Endothelial cell of umbilical vein (primary cell): ENCODE measurements at regions not wholly inside any gene's neighbourhood (a gene's known extent, or its start where the extent isn't known, plus 50 kb on each side); places are given as distances from the start of the nearest gene placed in this dataset.

Experiments used
- BruUV-seq: library from RNA; stranded (reverse); fragments of 400-500 nt; replicated peaks from 2 replicates; lab custom pipeline; 2021; lab: Mats Ljungman, UMichigan
- CTCF ChIA-PET: fragments of 300-600, 350-600 bp; sonication (Branson Sonifier 250); formaldehyde crosslinking; loops from one replicate; lab custom pipeline; 2021; ENCODE audit warnings: antibody characterized with exemption, inconsistent platforms; lab: Charles Lee
- POLR2A ChIA-PET: fragments of 300-600, 350-600 bp; sonication (Branson Sonifier 250); formaldehyde crosslinking; loops from one replicate; lab custom pipeline; 2021; ENCODE audit warnings: antibody characterized with exemption, inconsistent platforms; lab: Charles Lee
- DNase-seq: peaks from one replicate; pipeline ENCODE4 v3.0.0-alpha.2; 2011; ENCODE audit warnings: low read depth, low spot score
- FAIRE-seq: peaks from 2 replicates; lab custom pipeline; 2011; peaks lifted over from hg19 to GRCh38; lab: Jason Lieb, UNC
- H2AFZ ChIP-seq: 2 replicates; pipeline ENCODE4 v1.6.0; 2012; ENCODE audit warnings: low read depth, low read length, control low read depth, inconsistent platforms
- H3K27ac ChIP-seq: 2 replicates; pipeline ENCODE4 v1.5.1; 2011; ENCODE audit warnings: low read depth, mild to moderate bottlenecking, control low read depth, low read length, moderate library complexity; ENCODE audit not compliant: insufficient read depth
- H3K27me3 ChIP-seq, 2 experiments: 2 replicates each; pipeline versions ENCODE4 v1.6.0 to v1.6.1; 2011; ENCODE audit warnings: low read length in 2 of 2, mixed read lengths in 1 of 2; ENCODE audit not compliant: control insufficient read depth in 2 of 2, insufficient read depth in 2 of 2
- H3K36me3 ChIP-seq, 2 experiments: 2 replicates in 1 of 2; 3 replicates in 1 of 2; pipeline ENCODE4 v1.5.1; 2011; ENCODE audit warnings: low read length in 2 of 2, mild to moderate bottlenecking in 1 of 2, moderate library complexity in 1 of 2; ENCODE audit not compliant: control insufficient read depth in 2 of 2, insufficient read depth in 2 of 2; ENCODE audit errors: extremely low read depth in 1 of 2
- H3K4me1 ChIP-seq: 3 replicates; pipeline ENCODE4 v1.5.1; 2011; ENCODE audit warnings: mild to moderate bottlenecking, low read length; ENCODE audit not compliant: control insufficient read depth, insufficient read depth; ENCODE audit errors: extremely low read depth
- H3K4me2 ChIP-seq: 2 replicates; pipeline ENCODE4 v1.6.1; 2011; ENCODE audit warnings: low read length, control low read depth, mixed read lengths; ENCODE audit not compliant: insufficient read depth
- H3K4me3 ChIP-seq, 3 experiments: fragments of 200-600 bp in 1 of 3; sonication (generic), shearing (Covaris generic) in 1 of 3; replicated peaks in 1 of 3; 2 replicates each; pipeline ENCODE4 v1.5.1; 2011 to 2016; ENCODE audit warnings: control low read depth in 3 of 3, low read length in 3 of 3, mild to moderate bottlenecking in 2 of 3, inconsistent platforms in 1 of 3, low read depth in 1 of 3, moderate library complexity in 1 of 3; ENCODE audit not compliant: insufficient read depth in 1 of 3
- H3K79me2 ChIP-seq: 2 replicates; pipeline ENCODE4 v1.6.0; 2012; ENCODE audit warnings: low read length, inconsistent platforms; ENCODE audit not compliant: control insufficient read depth, insufficient read depth
- H3K9ac ChIP-seq: replicated peaks from 2 replicates; pipeline ENCODE3; 2011; ENCODE audit warnings: low read length, control low read depth; ENCODE audit not compliant: insufficient read depth; ENCODE audit errors: extremely low read depth
- H3K9me1 ChIP-seq: replicated peaks from 3 replicates; pipeline ENCODE4 v1.6.0; 2011; ENCODE audit warnings: mild to moderate bottlenecking, low read length; ENCODE audit not compliant: control insufficient read depth, insufficient read depth; ENCODE audit errors: extremely low read depth
- H3K9me3 ChIP-seq: replicated peaks from 2 replicates; pipeline ENCODE4 v1.5.1; 2012; ENCODE audit warnings: low read length, inconsistent platforms; ENCODE audit not compliant: control insufficient read depth, insufficient read depth
- H4K20me1 ChIP-seq: replicated peaks from 2 replicates; pipeline ENCODE3; 2011; ENCODE audit warnings: mild to moderate bottlenecking, low read length; ENCODE audit not compliant: control insufficient read depth, insufficient read depth; ENCODE audit errors: extremely low read depth
- EZH2 ChIP-seq: IDR thresholded peaks from 2 replicates; pipeline ENCODE4 v1.6.1; 2012; ENCODE audit warnings: borderline replicate concordance, low read depth, mild to moderate bottlenecking, moderate library complexity, low read length, inconsistent platforms; ENCODE audit not compliant: severe bottlenecking
- FOS ChIP-seq: IDR thresholded peaks from 2 replicates; pipeline ENCODE4 v1.6.1; 2011; ENCODE audit warnings: mild to moderate bottlenecking, low read length, moderate library complexity, borderline replicate concordance; ENCODE audit not compliant: insufficient read depth
- GATA2 ChIP-seq: IDR thresholded peaks from 2 replicates; pipeline ENCODE4 v1.7.0; 2011; ENCODE audit warnings: low read depth, mild to moderate bottlenecking, moderate library complexity, mixed read lengths, low read length; ENCODE audit not compliant: insufficient read length, insufficient read depth
- JUN ChIP-seq: IDR thresholded peaks from 2 replicates; pipeline ENCODE4 v1.6.1; 2011; ENCODE audit warnings: borderline replicate concordance, low read depth; ENCODE audit not compliant: insufficient read length, insufficient read depth
- MYC ChIP-seq: IDR thresholded peaks from one replicate; pipeline ENCODE4 v1.6.1; 2011; ENCODE audit warnings: mild to moderate bottlenecking, low read depth, low read length
- POLR2A ChIP-seq: IDR thresholded peaks from 2 replicates; pipeline ENCODE4 v1.6.1; 2012; ENCODE audit warnings: low read depth, mild to moderate bottlenecking, control low read depth, low read length
- POLR2AphosphoS5 ChIP-seq: IDR thresholded peaks from 2 replicates; pipeline ENCODE4 v1.6.1; 2012; ENCODE audit warnings: low read depth, mild to moderate bottlenecking, control low read depth, low read length, moderate library complexity; ENCODE audit not compliant: insufficient read depth
- dilution Hi-C: fragments of 300-500 bp; cut with MboI; formaldehyde crosslinking; loops from one replicate; pipeline ENCODE4 v1.15.0; 2019; ENCODE audit warnings: low sequenced_read_pairs; ENCODE audit not compliant: extremely low pct_ligation_motif_present
- intact Hi-C: fragments of 100-400 bp; cut with micrococcal nuclease; formaldehyde crosslinking; loops from one replicate; pipeline ENCODE4 v1.10.0; 2022
- TF ChIP-seq, protein P1 (sequence below), 2 donors: IDR thresholded peaks; 1 replicate in 1 of 2; 2 replicates in 1 of 2; pipeline ENCODE4 v1.5.1; 2011; ENCODE audit warnings: low read length in 2 of 2, mild to moderate bottlenecking in 2 of 2, moderate library complexity in 2 of 2, control low read depth in 1 of 2, inconsistent platforms in 1 of 2, low read depth in 1 of 2; ENCODE audit not compliant: insufficient read depth in 1 of 2; ENCODE audit errors: extremely low read depth in 1 of 2
- TF ChIP-seq, protein P2 (sequence below): IDR thresholded peaks from 2 replicates; pipeline ENCODE4 v1.6.1; 2011; ENCODE audit not compliant: insufficient read depth, insufficient read length

DNA sequence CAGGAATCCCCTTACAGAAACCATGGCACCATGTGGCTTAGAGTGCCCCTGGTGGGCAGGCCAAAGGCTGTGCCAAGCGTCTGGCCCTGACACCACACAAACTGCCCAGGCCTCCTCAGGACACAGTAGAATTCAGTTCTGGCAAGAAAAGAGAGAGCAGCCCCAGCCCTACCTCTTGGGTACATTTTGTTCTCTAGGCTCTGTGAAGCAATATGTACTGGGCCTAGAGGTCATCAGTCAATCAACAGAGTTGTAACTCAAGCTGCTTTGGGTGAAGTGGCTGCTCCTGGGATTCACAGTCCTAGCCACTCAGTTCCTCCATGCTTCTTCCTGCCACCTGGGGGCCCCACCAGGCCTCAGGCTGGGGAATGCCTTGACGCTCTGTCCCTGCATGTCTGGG, 158.1 kb upstream of the MAMLD1 start:
- no peak for FAIRE-seq
- H3K4me1 ChIP-seq: peaks cover 11% of the 10 kb centered on the region
- no peak overlapping the region for H3K27ac ChIP-seq
- no peaks in the 10 kb centered on the region for H3K79me2 ChIP-seq
- dilution Hi-C loops (no loop called here), intact Hi-C loops (loop anchor here (10.0 kb wide), 1 partner anchor 50 kb away; no protein-coding TSS in a partner anchor)
- TF ChIP-seq MYC (no peak), GATA2 (no peak), JUN (no peak), POLR2A (no peak), EZH2 (no peak), FOS (no peak), POLR2AphosphoS5 (no peak)
- TF ChIP-seq, protein P1, sequence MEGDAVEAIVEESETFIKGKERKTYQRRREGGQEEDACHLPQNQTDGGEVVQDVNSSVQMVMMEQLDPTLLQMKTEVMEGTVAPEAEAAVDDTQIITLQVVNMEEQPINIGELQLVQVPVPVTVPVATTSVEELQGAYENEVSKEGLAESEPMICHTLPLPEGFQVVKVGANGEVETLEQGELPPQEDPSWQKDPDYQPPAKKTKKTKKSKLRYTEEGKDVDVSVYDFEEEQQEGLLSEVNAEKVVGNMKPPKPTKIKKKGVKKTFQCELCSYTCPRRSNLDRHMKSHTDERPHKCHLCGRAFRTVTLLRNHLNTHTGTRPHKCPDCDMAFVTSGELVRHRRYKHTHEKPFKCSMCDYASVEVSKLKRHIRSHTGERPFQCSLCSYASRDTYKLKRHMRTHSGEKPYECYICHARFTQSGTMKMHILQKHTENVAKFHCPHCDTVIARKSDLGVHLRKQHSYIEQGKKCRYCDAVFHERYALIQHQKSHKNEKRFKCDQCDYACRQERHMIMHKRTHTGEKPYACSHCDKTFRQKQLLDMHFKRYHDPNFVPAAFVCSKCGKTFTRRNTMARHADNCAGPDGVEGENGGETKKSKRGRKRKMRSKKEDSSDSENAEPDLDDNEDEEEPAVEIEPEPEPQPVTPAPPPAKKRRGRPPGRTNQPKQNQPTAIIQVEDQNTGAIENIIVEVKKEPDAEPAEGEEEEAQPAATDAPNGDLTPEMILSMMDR (IDR thresholded peaks at IDR 0.05; ENCODE audit: extremely low read depth in 1 of 2, insufficient read depth in 1 of 2, low read depth in 1 of 2, low read length in 2 of 2): no peak
- TF ChIP-seq, protein P2, sequence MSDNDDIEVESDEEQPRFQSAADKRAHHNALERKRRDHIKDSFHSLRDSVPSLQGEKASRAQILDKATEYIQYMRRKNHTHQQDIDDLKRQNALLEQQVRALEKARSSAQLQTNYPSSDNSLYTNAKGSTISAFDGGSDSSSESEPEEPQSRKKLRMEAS: no peak
- H2AFZ ChIP-seq: no peak overlapping the region
- H3K4me2 ChIP-seq: no peak overlapping the region
- H3K9ac ChIP-seq: no peak overlapping the region
- H3K9me3 ChIP-seq: no peaks in the 10 kb centered on the region
- BruUV-seq: no TSS peak
- H3K36me3 ChIP-seq: no peaks in the 10 kb centered on the region
- CTCF ChIA-PET: interaction anchor here (1.4 kb wide), 1 partner anchor 156 kb away, joined by 3 read pairs; no protein-coding TSS in a partner anchor
- no peaks in the 10 kb centered on the region for H3K9me1 ChIP-seq
- POLR2A ChIA-PET: no interaction called here
- no peaks in the 10 kb centered on the region for H4K20me1 ChIP-seq
- H3K27me3 ChIP-seq: no peaks in the 10 kb centered on the region
- H3K4me3 ChIP-seq: no peak overlapping the region
- no peak for DNase-seq
